T-cell (primary cell): ENCODE measurements at regions not wholly inside any gene's neighbourhood (a gene's known extent, or its start where the extent isn't known, plus 50 kb on each side); places are given as distances from the start of the nearest gene placed in this dataset.

Experiments
- ATAC-seq, 4 experiments: fragments of 200-7000 bp in 3 of 4; fragments of 150-1000 bp in 1 of 4; cut with Tn5 transposase; replicated peaks in 1 of 4; 1 replicate in 3 of 4; 2 replicates in 1 of 4; pipeline ENCODE4 v1.10.0; 2021; ENCODE audit warnings: moderate library complexity in 3 of 4, mild to moderate bottlenecking in 2 of 4, moderate number of reproducible peaks in 1 of 4
- CTCF ChIA-PET, 2 donors: fragments of 300-600 bp; sonication (Branson Sonifier 250); formaldehyde crosslinking; loops; one replicate each; lab custom pipeline; 2022; ENCODE audit warnings: antibody characterized with exemption in 2 of 2; lab: Charles Lee
- POLR2A ChIA-PET, 2 donors: fragments of 300-600 bp; sonication (Branson Sonifier 250); formaldehyde crosslinking; loops; one replicate each; lab custom pipeline; 2022; ENCODE audit warnings: antibody characterized with exemption in 2 of 2; lab: Charles Lee
- DNase-seq, 35 experiments: peaks; one replicate each; pipeline versions ENCODE4 v3.0.0 to v3.0.0-alpha.2; 2013 to 2023
- H3K27ac ChIP-seq: one replicate; pipeline ENCODE4 v1.5.1; 2013; ENCODE audit warnings: low read length
- H3K27me3 ChIP-seq, 2 experiments: replicated peaks in 1 of 2; 1 replicate in 1 of 2; 2 replicates in 1 of 2; pipeline versions ENCODE4 v1.6.1 to v1.7.0; 2013; ENCODE audit warnings: low read length in 1 of 2, mixed read lengths in 1 of 2; ENCODE audit not compliant: control insufficient read depth in 2 of 2, insufficient read depth in 2 of 2; ENCODE audit errors: extremely low read depth in 1 of 2
- H3K36me3 ChIP-seq, 2 donors: 1 replicate in 1 of 2; 2 replicates in 1 of 2; pipeline versions ENCODE4 v1.6.1 to v1.7.0; 2013; ENCODE audit warnings: low read length in 1 of 2; ENCODE audit not compliant: control insufficient read depth in 2 of 2, insufficient read depth in 1 of 2; ENCODE audit errors: extremely low read depth in 1 of 2
- H3K4me1 ChIP-seq, 2 experiments: 1 replicate in 1 of 2; 2 replicates in 1 of 2; pipeline versions ENCODE4 v1.6.1 to v1.7.0; 2013; ENCODE audit warnings: low read length in 2 of 2, mixed read lengths in 1 of 2; ENCODE audit not compliant: insufficient read depth in 2 of 2, control insufficient read depth in 1 of 2; ENCODE audit errors: extremely low read depth in 1 of 2
- H3K4me3 ChIP-seq, 2 donors: 1 replicate in 1 of 2; 2 replicates in 1 of 2; pipeline versions ENCODE4 v1.5.1 to v1.7.0; 2013; ENCODE audit warnings: mild to moderate bottlenecking in 2 of 2, low read length in 1 of 2, moderate library complexity in 1 of 2; ENCODE audit not compliant: control insufficient read depth in 1 of 2; ENCODE audit errors: extremely low read depth in 1 of 2
- H3K9me3 ChIP-seq: 2 replicates; pipeline ENCODE4 v1.7.0; 2013
- H3K27ac Mint-ChIP-seq, 2 donors: one replicate each; pipeline ENCODE4 v1.8.0; 2020 to 2021; ENCODE audit warnings: mild to moderate bottlenecking in 2 of 2, mixed read lengths in 2 of 2
- H3K27me3 Mint-ChIP-seq, 2 donors: one replicate each; pipeline ENCODE4 v1.8.0; 2021 to 2022; ENCODE audit warnings: mixed read lengths in 2 of 2
- H3K36me3 Mint-ChIP-seq: one replicate; pipeline ENCODE4 v1.8.0; 2021; ENCODE audit warnings: mixed read lengths
- H3K4me1 Mint-ChIP-seq, 3 donors: one replicate each; pipeline ENCODE4 v1.8.0; 2020 to 2022; ENCODE audit warnings: mixed read lengths in 3 of 3, mild to moderate bottlenecking in 1 of 3
- H3K4me3 Mint-ChIP-seq, 3 donors: one replicate each; pipeline ENCODE4 v1.8.0; 2020 to 2022; ENCODE audit warnings: mild to moderate bottlenecking in 3 of 3, mixed read lengths in 3 of 3, moderate library complexity in 3 of 3
- H3K9me3 Mint-ChIP-seq, 3 donors: one replicate each; pipeline ENCODE4 v1.8.0; 2020 to 2022; ENCODE audit warnings: mixed read lengths in 3 of 3
- WGBS: methylation state at CpG from one replicate; pipeline ENCODE4 v1.1.5; 2013; ENCODE audit warnings: missing lambda C conversion rate; ENCODE audit not compliant: insufficient coverage; 5-methylcytosine and 5-hydroxymethylcytosine counted together

- no peak overlapping the region for H3K4me3 Mint-ChIP-seq
- WGBS, result no CpG with 5 or more reads among the region's 4 CpGs
Measured at GRCh38 chr2:145649061-145649460, 1129.1 kb upstream of the ZEB2 start.

GRCh38 chr2:145644820-145645302, 1124.9 kb upstream of the ZEB2 start:
- Histone ChIP-seq H3K9me3 (no peaks in the 10 kb centered on the region), H3K27ac (no peak overlapping the region), H3K4me1 (no peaks in the 10 kb centered on the region), H3K27me3 (no peaks in the 10 kb centered on the region), H3K36me3 (no peaks in the 10 kb centered on the region), H3K4me3 (no peak overlapping the region)
- H3K4me3 Mint-ChIP-seq, result no peak overlapping the region
- no peaks in the 10 kb centered on the region for H3K36me3 Mint-ChIP-seq
- POLR2A ChIA-PET, result no interaction called here
- DNase-seq (no peak), ATAC-seq (no peak)
- H3K27ac Mint-ChIP-seq, result no peak overlapping the region
- CTCF ChIA-PET, result no interaction called here
- no peaks in the 10 kb centered on the region for H3K27me3 Mint-ChIP-seq
- peaks cover 0 to under 1% (median 0%) of the 10 kb centered on the region in 3 donors for H3K9me3 Mint-ChIP-seq
- H3K4me1 Mint-ChIP-seq, result no peaks in the 10 kb centered on the region

More at GRCh38 chr2:145649061-145649460, 1129.1 kb upstream of the ZEB2 start:
- POLR2A ChIA-PET, result no interaction called here
- CTCF ChIA-PET, result no interaction called here
- no peaks in the 10 kb centered on the region for H3K27me3 ChIP-seq
- ATAC-seq (no peak), DNase-seq (no peak)
- no peaks in the 10 kb centered on the region for H3K36me3 Mint-ChIP-seq
- no peaks in the 10 kb centered on the region for H3K36me3 ChIP-seq
- no peaks in the 10 kb centered on the region for H3K27me3 Mint-ChIP-seq
- no peak overlapping the region for H3K27ac ChIP-seq
- H3K4me1 ChIP-seq, result no peaks in the 10 kb centered on the region
- no peak overlapping the region for H3K27ac Mint-ChIP-seq
- H3K9me3 Mint-ChIP-seq, result peaks cover 0 to 8% (median 0%) of the 10 kb centered on the region in 3 donors
- no peak overlapping the region for H3K4me3 ChIP-seq
- H3K9me3 ChIP-seq, result no peaks in the 10 kb centered on the region
- H3K4me1 Mint-ChIP-seq, result no peaks in the 10 kb centered on the region

GRCh38 chr2:145638675-145639074, 1118.8 kb upstream of the ZEB2 start:
- Histone ChIP-seq H3K4me1 (no peaks in the 10 kb centered on the region), H3K4me3 (no peak overlapping the region), H3K36me3 (no peaks in the 10 kb centered on the region), H3K27me3 (no peaks in the 10 kb centered on the region), H3K27ac (no peak overlapping the region), H3K9me3 (no peaks in the 10 kb centered on the region)
- no peaks in the 10 kb centered on the region for H3K9me3 Mint-ChIP-seq
- no CpG with 5 or more reads among the region's 2 CpGs for WGBS
- CTCF ChIA-PET, result no interaction called here
- no peaks in the 10 kb centered on the region for H3K4me1 Mint-ChIP-seq
- DNase-seq (no peak), ATAC-seq (no peak)
- H3K27ac Mint-ChIP-seq, result no peak overlapping the region
- H3K27me3 Mint-ChIP-seq, result no peaks in the 10 kb centered on the region
- H3K4me3 Mint-ChIP-seq, result no peak overlapping the region
- POLR2A ChIA-PET, result no interaction called here
- no peaks in the 10 kb centered on the region for H3K36me3 Mint-ChIP-seq

GRCh38 chr2:145635706-145636427, 1115.9 kb upstream of the ZEB2 start:
- Histone ChIP-seq H3K36me3 (no peaks in the 10 kb centered on the region), H3K27me3 (no peaks in the 10 kb centered on the region), H3K9me3 (no peaks in the 10 kb centered on the region), H3K4me3 (no peak overlapping the region), H3K4me1 (no peaks in the 10 kb centered on the region), H3K27ac (no peak overlapping the region)
- CTCF ChIA-PET, result no interaction called here
- Mint-ChIP-seq H3K36me3 (no peaks in the 10 kb centered on the region), H3K4me1 (no peaks in the 10 kb centered on the region), H3K4me3 (no peak overlapping the region), H3K27me3 (no peaks in the 10 kb centered on the region), H3K9me3 (no peaks in the 10 kb centered on the region), H3K27ac (no peak overlapping the region)
- WGBS, result no CpG with 5 or more reads among the region's 3 CpGs
- POLR2A ChIA-PET, result no interaction called here
- ATAC-seq, result no peak
- no peak for DNase-seq

GRCh38 chr2:145631561-145631960, 1111.6 kb upstream of the ZEB2 start:
- no peak overlapping the region for H3K4me3 Mint-ChIP-seq
- H3K27ac Mint-ChIP-seq, result no peak overlapping the region
- Histone ChIP-seq H3K27ac (no peak overlapping the region), H3K27me3 (no peaks in the 10 kb centered on the region), H3K4me3 (no peak overlapping the region), H3K36me3 (no peaks in the 10 kb centered on the region), H3K9me3 (no peaks in the 10 kb centered on the region), H3K4me1 (no peaks in the 10 kb centered on the region)
- no peaks in the 10 kb centered on the region for H3K4me1 Mint-ChIP-seq
- WGBS, result no CpG with 5 or more reads among the region's 1 CpG
- no peaks in the 10 kb centered on the region for H3K36me3 Mint-ChIP-seq
- ATAC-seq (no peak), DNase-seq (no peak)
- ChIA-PET CTCF (no interaction called here), POLR2A (no interaction called here)
- no peaks in the 10 kb centered on the region for H3K9me3 Mint-ChIP-seq
- no peaks in the 10 kb centered on the region for H3K27me3 Mint-ChIP-seq

GRCh38 chr2:145626301-145626700, 1106.4 kb upstream of the ZEB2 start:
- DNase-seq, result no peak
- ChIA-PET POLR2A (no interaction called here), CTCF (no interaction called here)
- Histone ChIP-seq H3K4me1 (no peaks in the 10 kb centered on the region), H3K27ac (no peak overlapping the region), H3K9me3 (no peaks in the 10 kb centered on the region), H3K4me3 (no peak overlapping the region), H3K36me3 (no peaks in the 10 kb centered on the region), H3K27me3 (no peaks in the 10 kb centered on the region)
- H3K27ac Mint-ChIP-seq, result no peak overlapping the region
- H3K9me3 Mint-ChIP-seq, result peaks cover 0 to 3% (median 0%) of the 10 kb centered on the region in 3 donors
- H3K4me3 Mint-ChIP-seq, result no peak overlapping the region
- H3K4me1 Mint-ChIP-seq, result no peaks in the 10 kb centered on the region
- no peak for ATAC-seq
- H3K36me3 Mint-ChIP-seq, result no peaks in the 10 kb centered on the region
- H3K27me3 Mint-ChIP-seq, result no peaks in the 10 kb centered on the region

GRCh38 chr2:145625111-145625510, 1105.2 kb upstream of the ZEB2 start:
- H3K27ac ChIP-seq, result no peak overlapping the region
- ChIA-PET CTCF (no interaction called here), POLR2A (no interaction called here)
- no peaks in the 10 kb centered on the region for H3K4me1 ChIP-seq
- H3K9me3 Mint-ChIP-seq, result peaks cover 0 to 3% (median 0%) of the 10 kb centered on the region in 3 donors
- no peak overlapping the region for H3K27ac Mint-ChIP-seq
- no peak overlapping the region for H3K4me3 Mint-ChIP-seq
- no peaks in the 10 kb centered on the region for H3K27me3 ChIP-seq
- H3K36me3 ChIP-seq, result no peaks in the 10 kb centered on the region
- H3K4me1 Mint-ChIP-seq, result no peaks in the 10 kb centered on the region
- ATAC-seq (no peak), DNase-seq (no peak)
- no peaks in the 10 kb centered on the region for H3K27me3 Mint-ChIP-seq
- no peaks in the 10 kb centered on the region for H3K36me3 Mint-ChIP-seq
- WGBS, result no CpG with 5 or more reads among the region's 1 CpG
- no peak overlapping the region for H3K4me3 ChIP-seq
- no peaks in the 10 kb centered on the region for H3K9me3 ChIP-seq
